Left lung (tissue), 4 donors: ENCODE measurements at regions not wholly inside any gene's neighbourhood (a gene's known extent, or its start where the extent isn't known, plus 50 kb on each side); places are given as distances from the start of the nearest gene placed in this dataset.

Source experiments
- ATAC-seq: fragments of 200-7000 bp; cut with Tn5 transposase; one replicate; pipeline ENCODE4 v1.9.1; 2020; ENCODE audit warnings: moderate library complexity
- DNase-seq, 4 donors: peaks; one replicate each; pipeline ENCODE4 v3.0.0-alpha.2; 2013 to 2020
- H3K27ac ChIP-seq, 2 donors: fragments of 200-600 bp; sonication (generic) in 1 of 2; one replicate each; pipeline versions ENCODE4 v1.5.0 to v1.8.0; 2020 to 2021
- H3K27me3 ChIP-seq, 2 donors: fragments of 200-600 bp; sonication (generic) in 1 of 2; one replicate each; pipeline versions ENCODE4 v1.5.0 to v1.8.0; 2020 to 2021
- H3K36me3 ChIP-seq, 2 donors: fragments of 200-600 bp; sonication (generic) in 1 of 2; one replicate each; pipeline versions ENCODE4 v1.5.0 to v1.8.0; 2020 to 2021
- H3K4me1 ChIP-seq, 2 donors: fragments of 200-600 bp; one replicate each; pipeline ENCODE4 v1.8.0; 2021
- H3K4me3 ChIP-seq, 2 donors: fragments of 200-600 bp; sonication (generic) in 1 of 2; one replicate each; pipeline versions ENCODE4 v1.5.0 to v1.8.0; 2020 to 2021; ENCODE audit warnings: mild to moderate bottlenecking in 1 of 2
- H3K9me3 ChIP-seq, 2 donors: fragments of 200-600 bp; sonication (generic) in 1 of 2; one replicate each; pipeline versions ENCODE4 v1.5.0 to v1.8.0; 2020 to 2021
- CTCF ChIP-seq, 2 donors: fragments of 200-600 bp; sonication (generic) in 1 of 2; IDR thresholded peaks; one replicate each; pipeline versions ENCODE4 v1.5.0 to v1.8.0; 2021; ENCODE audit warnings: antibody characterized with exemption in 2 of 2
- intact Hi-C, 2 donors: fragments of 100-400 bp; cut with DNase I; formaldehyde crosslinking; loops; one replicate each; pipeline versions ENCODE4 v1.11.2 to v1.14.2; 2022
- donor health status: DM: no; HTN: yes; CAD: no.
- donor health status: DM: no; HTN: no; CAD: no.

GRCh38 chr6:27782748-27783147 lies 129.4 kb downstream of the OR2B2 start:
- TF ChIP-seq CTCF (IDR thresholded peaks at IDR 0.05) = no peak
- Histone ChIP-seq H3K27ac (no peak overlapping the region), H3K9me3 (no peaks in the 10 kb centered on the region), H3K4me3 (no peak overlapping the region), H3K4me1 (no peaks in the 10 kb centered on the region), H3K27me3 (peaks cover 2 to 22% of the 10 kb centered on the region in 2 donors), H3K36me3 (no peaks in the 10 kb centered on the region)
- intact Hi-C loops = no loop called here
- ATAC-seq = no peak
- no peak for DNase-seq

GRCh38 chr6:27778625-27779417 lies 133.4 kb downstream of the OR2B2 start:
- DNase-seq = no peak
- Histone ChIP-seq H3K27me3 (peaks cover 2 to 27% of the 10 kb centered on the region in 2 donors), H3K4me1 (peaks cover 0 to 3% of the 10 kb centered on the region in 2 donors)

GRCh38 chr6:27777614-27778355 lies 134.4 kb downstream of the OR2B2 start:
- H3K36me3 ChIP-seq = no peaks in the 10 kb centered on the region
- TF ChIP-seq CTCF (IDR thresholded peaks at IDR 0.05) = no peak
- no peak overlapping the region for H3K4me3 ChIP-seq
- peaks cover 0 to 13% of the 10 kb centered on the region in 2 donors for H3K4me1 ChIP-seq
- H3K9me3 ChIP-seq = no peaks in the 10 kb centered on the region
- H3K27me3 ChIP-seq = peaks cover 2 to 27% of the 10 kb centered on the region in 2 donors
- ATAC-seq (no peak), DNase-seq (no peak)
- intact Hi-C loops = no loop called here
- no peak overlapping the region for H3K27ac ChIP-seq

More at GRCh38 chr6:27778625-27779417, 133.4 kb downstream of the OR2B2 start:
- no peaks in the 10 kb centered on the region for H3K36me3 ChIP-seq
- no peak for ATAC-seq
- no peaks in the 10 kb centered on the region for H3K9me3 ChIP-seq
- no peak for TF ChIP-seq CTCF (IDR thresholded peaks at IDR 0.05)
- H3K4me3 ChIP-seq = no peak overlapping the region
- H3K27ac ChIP-seq = no peak overlapping the region
- intact Hi-C loops = no loop called here

- DNase-seq = no peak
- H3K36me3 ChIP-seq = no peaks in the 10 kb centered on the region
- no peak for TF ChIP-seq CTCF (IDR thresholded peaks at IDR 0.05)
- H3K9me3 ChIP-seq = no peaks in the 10 kb centered on the region
- intact Hi-C loops = no loop called here
- no peak overlapping the region for H3K27ac ChIP-seq
- H3K27me3 ChIP-seq = peaks cover 2 to 27% of the 10 kb centered on the region in 2 donors
- no peak overlapping the region for H3K4me3 ChIP-seq
- peaks cover 0 to 20% of the 10 kb centered on the region in 2 donors for H3K4me1 ChIP-seq
- ATAC-seq = no peak
Observed at GRCh38 chr6:27777126-27777525, 135.1 kb downstream of the OR2B2 start.

GRCh38 chr6:27776504-27776903 lies 135.7 kb downstream of the OR2B2 start:
- TF ChIP-seq CTCF (IDR thresholded peaks at IDR 0.05) = no peak
- Histone ChIP-seq H3K36me3 (no peaks in the 10 kb centered on the region), H3K27ac (no peak overlapping the region), H3K4me1 (peaks cover 0 to 23% of the 10 kb centered on the region in 2 donors), H3K4me3 (no peak overlapping the region), H3K27me3 (peaks cover 2 to 29% of the 10 kb centered on the region in 2 donors), H3K9me3 (no peaks in the 10 kb centered on the region)
- no peak for ATAC-seq
- intact Hi-C loops = no loop called here
- DNase-seq = no peak
